SU-DHL-6 (cell line): ENCODE measurements at regions not wholly inside any gene's neighbourhood (a gene's known extent, or its start where the extent isn't known, plus 50 kb on each side); places are given as distances from the start of the nearest gene placed in this dataset.

Source experiments
- H2AFZ ChIP-seq: fragments of 200-600 bp; sonication (generic); 2 replicates; pipeline ENCODE4 v1.6.1; 2014; ENCODE audit warnings: low read depth, mild to moderate bottlenecking, moderate library complexity, mixed read lengths, antibody characterized with exemption, low read length; ENCODE audit not compliant: severe bottlenecking
- H3F3A ChIP-seq: fragments of 200-600 bp; shearing (Covaris generic); 2 replicates; pipeline ENCODE4 v1.6.0; 2016; ENCODE audit warnings: antibody characterized with exemption, mild to moderate bottlenecking; ENCODE audit not compliant: insufficient read depth
- H3K27ac ChIP-seq: fragments of 200-600 bp; sonication (generic); 2 replicates; pipeline ENCODE4 v1.5.1; 2016; ENCODE audit warnings: low read depth, mild to moderate bottlenecking, low read length, moderate library complexity, mixed read lengths
- H3K27me3 ChIP-seq: fragments of 200-600 bp; sonication (generic), shearing (Covaris generic); 2 replicates; pipeline ENCODE4 v1.6.0; 2014; ENCODE audit warnings: mild to moderate bottlenecking, low read length
- H3K36me3 ChIP-seq: fragments of 200-600 bp; sonication (generic); 2 replicates; pipeline ENCODE4 v1.6.1; 2014; ENCODE audit warnings: mild to moderate bottlenecking, low read length, mixed read lengths
- H3K4me2 ChIP-seq: fragments of 300-600, 200-600 bp; shearing (Covaris generic), sonication (generic); 2 replicates; pipeline ENCODE4 v1.6.0; 2014; ENCODE audit warnings: low read length, low read depth, mild to moderate bottlenecking; ENCODE audit not compliant: poor library complexity, severe bottlenecking
- H3K4me3 ChIP-seq: fragments of 200-600 bp; sonication (generic); 2 replicates; pipeline ENCODE4 v1.5.1; 2014; ENCODE audit warnings: antibody characterized with exemption, low read length, mild to moderate bottlenecking, mixed read lengths; ENCODE audit not compliant: insufficient read depth, poor library complexity, severe bottlenecking
- H3K79me2 ChIP-seq: fragments of 200-600 bp; sonication (generic); 2 replicates; pipeline ENCODE4 v1.6.1; 2014; ENCODE audit warnings: mild to moderate bottlenecking, low read length, moderate library complexity; ENCODE audit not compliant: insufficient read depth
- H3K9ac ChIP-seq: fragments of 200-600 bp; sonication (generic); 2 replicates; pipeline ENCODE4 v1.7.0; 2014; ENCODE audit warnings: mild to moderate bottlenecking, low read length
- H3K9me2 ChIP-seq: fragments of 200-600 bp; sonication (generic); replicated peaks from 2 replicates; pipeline ENCODE4 v1.6.1; 2014; ENCODE audit warnings: low read length; ENCODE audit not compliant: insufficient read depth
- H3K9me3 ChIP-seq: fragments of 200-600 bp; sonication (generic); 2 replicates; pipeline ENCODE4 v1.6.1; 2014; ENCODE audit warnings: low read length, mixed read lengths; ENCODE audit not compliant: insufficient read depth
- H4K20me1 ChIP-seq: fragments of 200-600 bp; sonication (generic); 2 replicates; pipeline ENCODE4 v1.6.1; 2014; ENCODE audit warnings: low read depth, mild to moderate bottlenecking, antibody characterized with exemption, low read length, moderate library complexity, mixed read lengths
- EZH2phosphoT487 ChIP-seq: fragments of 200-600 bp; sonication (generic), shearing (Covaris generic); conservative IDR thresholded peaks from 2 replicates; pipeline ENCODE4 v1.6.1; 2018; ENCODE audit warnings: mild to moderate bottlenecking, antibody characterized with exemption, low read length, moderate library complexity, mixed read lengths
- TF ChIP-seq, protein P1 (sequence below): fragments of 200-600 bp; sonication (generic); IDR thresholded peaks from one replicate; pipeline ENCODE4 v1.5.1; 2017; ENCODE audit warnings: antibody characterized with exemption, mild to moderate bottlenecking, low read length, moderate library complexity; ENCODE audit not compliant: insufficient read depth, poor library complexity, severe bottlenecking

DNA sequence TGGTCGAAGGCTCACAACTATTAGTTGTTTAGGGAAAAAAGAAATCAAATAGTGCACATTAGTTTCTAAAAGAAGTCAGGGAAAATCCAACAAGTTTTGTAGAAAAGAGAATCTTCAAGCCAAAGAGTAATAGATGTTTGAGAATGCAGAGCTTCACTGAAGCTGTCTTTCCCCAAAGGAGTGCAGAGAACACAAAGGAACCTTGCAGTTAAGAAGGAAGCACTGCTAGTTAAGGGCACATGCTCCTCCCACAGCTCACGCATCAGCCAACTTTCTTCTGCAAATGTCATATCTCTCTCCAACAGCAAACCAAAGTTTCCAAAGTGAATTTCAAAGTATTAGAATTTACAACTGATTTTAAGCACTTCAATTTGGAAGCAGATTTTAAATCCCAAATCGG lies 116.4 kb upstream of the FST start:
- H3K9ac ChIP-seq: no peak overlapping the region
- H3K27me3 ChIP-seq: no peaks in the 10 kb centered on the region
- no peaks in the 10 kb centered on the region for H3K36me3 ChIP-seq
- H2AFZ ChIP-seq: no peak overlapping the region
- no peaks in the 10 kb centered on the region for H3K9me2 ChIP-seq
- no peaks in the 10 kb centered on the region for H3K9me3 ChIP-seq
- H3K4me2 ChIP-seq: no peak overlapping the region
- TF ChIP-seq, protein P1, sequence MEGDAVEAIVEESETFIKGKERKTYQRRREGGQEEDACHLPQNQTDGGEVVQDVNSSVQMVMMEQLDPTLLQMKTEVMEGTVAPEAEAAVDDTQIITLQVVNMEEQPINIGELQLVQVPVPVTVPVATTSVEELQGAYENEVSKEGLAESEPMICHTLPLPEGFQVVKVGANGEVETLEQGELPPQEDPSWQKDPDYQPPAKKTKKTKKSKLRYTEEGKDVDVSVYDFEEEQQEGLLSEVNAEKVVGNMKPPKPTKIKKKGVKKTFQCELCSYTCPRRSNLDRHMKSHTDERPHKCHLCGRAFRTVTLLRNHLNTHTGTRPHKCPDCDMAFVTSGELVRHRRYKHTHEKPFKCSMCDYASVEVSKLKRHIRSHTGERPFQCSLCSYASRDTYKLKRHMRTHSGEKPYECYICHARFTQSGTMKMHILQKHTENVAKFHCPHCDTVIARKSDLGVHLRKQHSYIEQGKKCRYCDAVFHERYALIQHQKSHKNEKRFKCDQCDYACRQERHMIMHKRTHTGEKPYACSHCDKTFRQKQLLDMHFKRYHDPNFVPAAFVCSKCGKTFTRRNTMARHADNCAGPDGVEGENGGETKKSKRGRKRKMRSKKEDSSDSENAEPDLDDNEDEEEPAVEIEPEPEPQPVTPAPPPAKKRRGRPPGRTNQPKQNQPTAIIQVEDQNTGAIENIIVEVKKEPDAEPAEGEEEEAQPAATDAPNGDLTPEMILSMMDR: no peak
- TF ChIP-seq EZH2phosphoT487: no peak
- no peaks in the 10 kb centered on the region for H3K79me2 ChIP-seq
- H3F3A ChIP-seq: no peaks in the 10 kb centered on the region
- no peak overlapping the region for H3K4me3 ChIP-seq
- no peaks in the 10 kb centered on the region for H4K20me1 ChIP-seq
- no peak overlapping the region for H3K27ac ChIP-seq

DNA sequence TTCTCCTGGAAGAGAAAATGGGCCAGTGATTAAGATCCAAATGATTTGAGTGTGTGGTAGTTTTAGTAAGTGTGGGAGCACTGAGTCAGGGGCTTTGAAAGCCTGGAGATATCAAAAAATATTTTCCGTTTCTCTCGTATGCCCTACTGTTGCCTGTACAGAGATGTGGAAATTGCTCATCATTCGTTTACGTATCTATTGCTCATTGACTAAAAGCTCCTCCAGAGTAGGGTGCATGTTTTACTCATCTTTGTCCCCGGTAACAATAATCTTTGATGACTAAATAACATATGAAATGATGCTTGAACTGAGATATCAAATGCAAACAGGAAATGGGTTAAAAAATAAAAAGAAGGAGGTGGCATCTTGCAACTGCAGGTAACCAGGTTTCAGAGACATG lies 114.2 kb upstream of the FST start:
- no peak for TF ChIP-seq EZH2phosphoT487
- TF ChIP-seq, protein P1: no peak

DNA sequence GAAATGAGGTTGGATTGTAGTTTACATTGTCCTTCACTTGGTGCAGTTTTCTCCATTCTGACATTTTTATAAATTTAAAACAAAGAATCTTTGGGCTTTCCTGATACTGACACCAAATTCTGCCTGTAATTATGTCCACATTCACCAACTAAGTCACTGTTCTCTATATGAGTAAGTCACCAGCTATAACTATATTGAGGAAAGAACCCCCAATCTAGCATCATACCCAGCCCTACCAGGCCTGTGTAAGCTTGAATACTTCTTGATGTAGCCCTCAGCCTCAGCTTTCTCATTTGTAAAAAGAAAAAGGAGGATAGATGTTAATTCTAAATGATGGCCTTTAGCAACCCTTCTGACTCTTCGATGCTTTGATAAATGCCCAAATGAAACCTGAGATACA lies 112.7 kb upstream of the FST start:
- Histone ChIP-seq H3K9me3 (no peaks in the 10 kb centered on the region), H3K9ac (no peak overlapping the region), H3K36me3 (no peaks in the 10 kb centered on the region), H3K4me2 (no peak overlapping the region), H3K79me2 (no peaks in the 10 kb centered on the region), H3K9me2 (no peaks in the 10 kb centered on the region), H2AFZ (no peak overlapping the region), H3F3A (no peaks in the 10 kb centered on the region), H3K27me3 (no peaks in the 10 kb centered on the region), H4K20me1 (no peaks in the 10 kb centered on the region), H3K27ac (no peak overlapping the region), H3K4me3 (no peak overlapping the region)
- TF ChIP-seq, protein P1: no peak
- no peak for TF ChIP-seq EZH2phosphoT487

More for the DNA sequence above, 114.2 kb upstream of the FST start:
- Histone ChIP-seq H4K20me1 (no peaks in the 10 kb centered on the region), H3K4me3 (no peak overlapping the region), H3K27ac (no peak overlapping the region), H2AFZ (no peak overlapping the region), H3K4me2 (no peak overlapping the region), H3K9ac (no peak overlapping the region), H3K9me3 (no peaks in the 10 kb centered on the region), H3K27me3 (no peaks in the 10 kb centered on the region), H3K9me2 (no peaks in the 10 kb centered on the region), H3F3A (no peaks in the 10 kb centered on the region), H3K79me2 (no peaks in the 10 kb centered on the region), H3K36me3 (no peaks in the 10 kb centered on the region)

DNA sequence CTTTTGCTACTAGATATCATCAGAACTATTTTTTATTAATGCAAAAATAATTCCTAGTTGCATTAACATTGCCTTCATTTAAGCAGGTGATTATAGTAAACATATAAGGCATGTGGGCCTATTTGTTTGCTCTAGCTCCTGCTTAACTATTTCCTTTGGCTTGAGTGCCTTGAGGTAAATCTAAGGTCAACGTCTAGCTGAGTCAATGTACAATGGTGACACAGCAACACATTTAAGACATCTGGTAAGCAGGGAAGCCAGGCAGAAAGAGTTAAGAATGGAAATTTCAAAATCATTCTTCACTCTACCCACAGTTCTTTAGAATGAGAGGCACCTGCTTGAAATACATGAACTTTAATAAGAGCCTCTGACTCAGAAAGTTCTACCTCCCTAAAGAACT lies 111.9 kb upstream of the FST start:
- H3K27ac ChIP-seq: no peak overlapping the region
- no peak overlapping the region for H3K9ac ChIP-seq

More for the DNA sequence above, 111.9 kb upstream of the FST start:
- H3F3A ChIP-seq: no peaks in the 10 kb centered on the region
- H4K20me1 ChIP-seq: no peaks in the 10 kb centered on the region
- TF ChIP-seq, protein P1: no peak
- no peak for TF ChIP-seq EZH2phosphoT487
- no peak overlapping the region for H2AFZ ChIP-seq
- no peaks in the 10 kb centered on the region for H3K27me3 ChIP-seq
- H3K4me2 ChIP-seq: no peak overlapping the region
- H3K9me2 ChIP-seq: no peaks in the 10 kb centered on the region
- no peaks in the 10 kb centered on the region for H3K79me2 ChIP-seq
- no peaks in the 10 kb centered on the region for H3K36me3 ChIP-seq
- H3K4me3 ChIP-seq: no peak overlapping the region
- H3K9me3 ChIP-seq: no peaks in the 10 kb centered on the region
